Activated CD8-positive, alpha-beta memory T cell treated with anti-CD3 and anti-CD28 coated beads for 36 hours (primary cell): ENCODE measurements at regions not wholly inside any gene's neighbourhood (a gene's known extent, or its start where the extent isn't known, plus 50 kb on each side); places are given as distances from the start of the nearest gene placed in this dataset.
"Not testable (repeated sequence)": the region's sequence is repeated elsewhere in the genome, so short reads cannot be mapped to it uniquely, and the experiment has no call there.

Experiments
- CTCF ChIA-PET: fragments of 350-600 bp; sonication (Branson Sonifier 250); formaldehyde crosslinking; loops from one replicate; lab custom pipeline; 2021; ENCODE audit warnings: antibody characterized with exemption; lab: Charles Lee
- POLR2A ChIA-PET: fragments of 350-600 bp; sonication (Branson Sonifier 250); formaldehyde crosslinking; loops from one replicate; lab custom pipeline; 2021; ENCODE audit warnings: antibody characterized with exemption; lab: Charles Lee

GRCh38 chr6:166814390-166814789 lies 142.0 kb downstream of the RNASET2 start:
- ChIA-PET CTCF (no interaction called here), POLR2A (no interaction called here)

- CTCF ChIA-PET, result no interaction called here
- POLR2A ChIA-PET, result no interaction called here
These were observed 142.9 kb downstream of the RNASET2 start for GRCh38 chr6:166813461-166813860.

DNA sequence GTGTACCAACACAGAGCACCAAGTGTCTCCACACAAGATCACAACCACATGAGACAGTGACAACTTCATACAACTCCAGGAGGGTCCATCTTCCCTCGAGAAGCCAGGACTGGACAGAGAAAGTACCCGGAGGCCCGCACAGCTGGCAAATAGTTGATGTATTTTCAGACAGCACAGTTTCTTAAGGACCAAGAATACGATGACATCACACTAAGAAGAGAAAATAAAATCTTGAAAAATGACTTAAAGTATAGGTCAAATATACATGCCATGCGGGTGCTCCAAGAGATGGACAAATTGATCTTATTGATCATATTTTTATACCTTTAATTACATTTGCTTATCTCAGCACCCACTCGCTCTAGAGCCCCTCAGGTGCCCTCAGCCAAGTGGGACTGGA lies 145.5 kb downstream of the RNASET2 start:
- POLR2A ChIA-PET, result no interaction called here
- CTCF ChIA-PET, result no interaction called here

GRCh38 chr6:166809721-166810120 lies 146.6 kb downstream of the RNASET2 start:
- CTCF ChIA-PET, result no interaction called here
- POLR2A ChIA-PET, result no interaction called here

GRCh38 chr6:166806962-166807757 lies 149.2 kb downstream of the RNASET2 start:
- POLR2A ChIA-PET, result no interaction called here
- CTCF ChIA-PET, result no interaction called here

GRCh38 chr6:166806217-166806838 lies 150.0 kb downstream of the RNASET2 start:
- ChIA-PET POLR2A (no interaction called here), CTCF (no interaction called here)

- ChIA-PET POLR2A (no interaction called here), CTCF (no interaction called here)
These were observed 152.9 kb downstream of the RNASET2 start for GRCh38 chr6:166803471-166803870.

DNA sequence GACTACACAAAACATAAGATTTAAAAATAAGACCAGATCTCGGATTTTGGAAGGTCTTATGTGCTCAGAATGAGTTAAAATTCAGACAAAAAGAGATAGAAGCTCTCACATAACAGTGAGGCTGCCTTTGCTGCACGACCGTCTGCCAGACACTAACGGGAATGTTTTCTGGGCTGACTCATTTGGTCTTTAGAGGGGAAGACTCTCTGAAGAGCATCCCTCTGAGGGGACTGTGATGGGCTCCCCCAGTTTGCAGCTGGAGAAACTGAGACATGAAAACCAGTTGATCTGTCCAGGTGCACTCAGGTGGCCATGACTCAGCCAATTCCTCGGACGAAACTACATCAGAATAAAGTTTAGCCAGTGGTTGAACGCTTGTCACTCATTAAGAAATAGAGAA lies 153.9 kb downstream of the RNASET2 start:
- ChIA-PET POLR2A (no interaction called here), CTCF (interaction anchor here (0.7 kb wide), 1 partner anchor 79 kb away, joined by 3 read pairs; no protein-coding TSS in a partner anchor)

- ChIA-PET POLR2A (no interaction called here), CTCF (no interaction called here)
These were observed 156.2 kb downstream of the RNASET2 start for GRCh38 chr6:166800137-166800536.

DNA sequence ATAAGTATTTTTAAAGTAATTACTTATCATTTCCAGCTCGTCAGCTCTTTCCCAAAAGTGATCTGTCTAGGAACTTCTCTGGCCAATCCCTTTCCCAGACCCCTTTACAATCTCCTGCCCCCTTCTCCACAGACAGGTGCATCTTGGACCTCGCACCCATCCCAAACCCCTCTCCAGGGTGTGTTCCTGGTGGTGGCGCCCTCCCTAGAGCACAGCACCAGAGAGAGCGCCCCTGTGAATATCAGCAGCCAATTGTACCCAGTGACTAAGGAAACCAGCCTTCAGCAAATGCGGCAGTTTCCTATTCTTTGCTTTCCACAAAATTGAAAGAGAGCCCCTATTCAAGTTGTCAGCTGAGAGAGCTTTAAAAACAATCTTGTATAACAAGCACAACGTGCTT lies 157.7 kb downstream of the RNASET2 start:
- ChIA-PET CTCF (no interaction called here), POLR2A (no interaction called here)

GRCh38 chr6:166796610-166797009 lies 159.7 kb downstream of the RNASET2 start:
- CTCF ChIA-PET, result no interaction called here
- POLR2A ChIA-PET, result no interaction called here

DNA sequence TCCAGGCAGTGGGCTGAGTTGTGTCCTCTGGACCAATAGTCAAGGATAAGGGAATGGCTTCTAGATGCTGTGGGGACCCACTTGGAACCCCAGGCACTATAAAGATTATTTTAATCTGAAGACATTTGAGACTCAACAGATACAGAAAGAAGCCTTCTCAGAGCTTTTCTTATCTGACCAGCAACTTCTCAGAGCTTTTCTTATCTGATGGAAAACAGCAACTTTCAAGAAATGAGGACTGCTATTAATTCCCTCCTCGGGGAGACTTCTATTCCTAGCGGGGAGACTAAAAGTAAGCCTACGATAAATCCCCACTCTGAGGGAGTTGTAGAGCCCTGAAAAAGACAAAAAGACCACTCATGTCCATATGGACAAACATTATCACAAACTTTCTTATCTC lies 160.5 kb downstream of the RNASET2 start:
- ChIA-PET CTCF (no interaction called here), POLR2A (no interaction called here)

- CTCF ChIA-PET, POLR2A ChIA-PET: not testable (repeated sequence)
These were observed 163.8 kb upstream of the RPS6KA2 start for GRCh38 chr6:166790808-166791207.

DNA sequence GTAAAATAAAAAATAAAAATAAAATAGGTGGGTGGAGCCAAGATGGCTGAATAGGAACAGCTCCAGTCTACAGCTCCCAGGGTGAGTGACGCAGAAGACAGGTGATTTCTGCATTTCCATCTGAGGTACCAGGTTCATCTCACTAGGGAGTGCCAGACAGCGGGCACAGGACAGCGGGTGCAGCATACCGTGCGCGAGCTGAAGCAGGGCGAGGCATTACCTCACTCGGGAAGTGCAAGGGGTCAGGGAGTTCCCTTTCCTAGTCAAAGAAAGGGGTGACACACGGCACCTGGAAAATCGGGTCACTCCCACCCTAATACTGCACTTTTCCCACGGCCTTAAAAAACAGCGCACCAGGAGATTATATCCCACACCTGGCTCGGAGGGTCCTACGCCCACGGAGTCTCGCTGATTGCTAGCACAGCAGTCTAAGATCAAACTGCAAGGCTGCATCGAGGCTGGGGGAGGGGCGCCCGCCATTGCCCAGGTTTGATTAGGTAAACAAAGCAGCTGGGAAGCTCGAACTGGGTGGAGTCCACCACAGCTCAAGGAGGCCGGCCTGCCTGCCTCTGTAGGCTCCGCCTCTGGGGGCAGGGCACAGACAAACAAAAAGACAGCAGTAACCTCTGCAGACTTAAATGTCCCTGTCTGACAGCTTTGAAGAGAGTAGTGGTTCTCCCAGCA lies 161.9 kb upstream of the RPS6KA2 start:
- POLR2A ChIA-PET, result not testable (repeated sequence)
- CTCF ChIA-PET, result interaction anchor here (0.8 kb wide), 1 partner anchor 166 kb away, joined by 3 read pairs; no protein-coding TSS in a partner anchor

DNA sequence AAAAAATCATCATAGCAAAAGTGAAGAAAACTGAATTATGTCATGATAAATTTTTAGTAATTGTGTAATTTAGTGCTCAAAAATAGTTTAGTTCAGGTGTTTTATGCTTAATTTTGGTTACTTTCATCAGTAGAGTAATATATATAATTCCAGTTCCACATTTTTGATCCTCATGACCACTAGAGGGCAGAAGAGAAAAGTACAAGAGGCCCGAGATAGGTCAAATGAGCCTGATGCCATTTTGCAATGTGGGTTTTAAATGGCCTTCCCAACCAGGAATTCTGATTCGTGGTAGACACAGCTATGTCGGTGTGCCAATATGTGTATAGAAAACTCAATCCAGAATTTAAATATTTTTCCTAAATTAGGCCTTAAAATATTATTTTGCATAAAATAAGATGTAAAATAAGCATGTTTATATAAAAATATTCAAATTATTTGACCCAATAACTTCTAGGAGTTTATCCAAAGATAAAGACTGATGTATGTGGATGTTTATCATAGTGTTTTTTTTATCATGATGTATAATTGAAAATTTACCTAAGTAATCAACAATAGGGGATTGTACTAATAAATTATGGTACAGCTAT lies 159.7 kb upstream of the RPS6KA2 start:
- POLR2A ChIA-PET, result no interaction called here
- CTCF ChIA-PET, result interaction anchor here (0.8 to 1.9 kb wide), 4 partner anchors 9 to 203 kb away, joined by 3 to 5 read pairs (median 4); partner anchors contain the start of gene RNASET2

DNA sequence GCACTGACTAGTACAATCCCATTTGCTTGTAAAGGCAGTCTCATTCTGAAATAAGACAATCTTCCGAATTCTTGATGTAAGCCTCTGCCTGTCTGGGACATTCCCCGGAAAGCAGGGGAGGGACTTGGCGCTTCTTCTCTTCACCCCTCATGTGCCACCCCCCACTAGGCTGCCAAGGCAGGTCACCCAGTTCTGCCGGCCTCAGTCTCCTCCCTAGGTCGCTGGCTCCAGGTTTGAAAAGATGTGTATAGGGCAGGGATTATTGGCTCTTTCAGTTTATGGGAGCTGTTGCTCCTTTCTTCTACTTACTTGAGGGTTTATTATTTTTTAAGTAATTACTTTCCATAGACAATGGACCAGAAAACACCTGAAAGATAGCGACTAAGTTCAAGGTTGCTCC lies 158.1 kb upstream of the RPS6KA2 start:
- ChIA-PET CTCF (interaction anchor here (0.8 to 1.3 kb wide), 3 partner anchors 166 to 356 kb away, joined by 4 to 6 read pairs (median 5); no protein-coding TSS in a partner anchor), POLR2A (no interaction called here)

DNA sequence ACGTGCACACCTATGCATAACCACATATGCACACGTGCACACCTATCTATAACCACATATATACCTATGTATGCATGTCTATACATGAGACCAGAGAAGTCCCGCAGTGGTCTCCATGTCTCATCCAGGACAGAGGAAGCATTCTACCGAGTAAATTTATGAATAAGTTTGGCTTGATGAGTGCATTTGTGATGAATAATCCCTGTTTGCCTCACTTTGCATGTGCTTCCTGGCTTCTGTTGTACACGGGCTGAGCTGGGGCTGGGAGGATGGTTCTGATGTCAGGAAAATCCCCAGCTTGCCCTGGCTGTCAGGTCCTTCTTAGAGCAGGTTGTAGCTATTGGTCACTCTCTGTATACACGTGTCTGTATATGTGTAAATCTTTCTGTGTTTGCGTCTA lies 157.6 kb upstream of the RPS6KA2 start:
- POLR2A ChIA-PET, result no interaction called here
- CTCF ChIA-PET, result interaction anchor here (1.3 kb wide), 1 partner anchor 205 kb away, joined by 5 read pairs; no protein-coding TSS in a partner anchor

DNA sequence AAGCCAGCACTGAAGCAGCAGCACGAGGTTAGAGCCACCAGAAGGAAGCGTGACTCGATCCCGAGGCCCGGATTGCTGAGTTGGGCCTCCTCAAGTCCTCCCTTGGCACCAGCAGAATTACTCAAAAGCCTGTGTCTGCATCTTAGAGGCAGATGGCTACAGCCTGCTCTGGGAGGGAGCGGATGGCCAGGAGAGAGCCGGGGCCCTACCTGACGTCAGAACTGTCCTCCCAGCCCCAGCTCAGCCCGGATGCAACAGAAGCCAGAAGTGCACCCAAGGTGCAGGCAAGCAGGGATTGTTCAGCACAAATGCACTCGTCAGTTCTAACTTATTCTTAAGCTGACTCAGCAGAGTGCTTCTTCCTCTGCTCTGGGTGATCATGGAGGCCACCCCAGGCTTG lies 155.5 kb upstream of the RPS6KA2 start:
- ChIA-PET CTCF (interaction anchor here (1.4 kb wide), 1 partner anchor 207 kb away, joined by 3 read pairs; no protein-coding TSS in a partner anchor), POLR2A (no interaction called here)

GRCh38 chr6:166781331-166781730 lies 154.3 kb upstream of the RPS6KA2 start:
- CTCF ChIA-PET, result interaction anchor here (1.0 kb wide), 1 partner anchor 14 kb away, joined by 4 read pairs; no protein-coding TSS in a partner anchor
- POLR2A ChIA-PET, result no interaction called here
